Hindlimb muscle (tissue), 1 donor: ENCODE measurements at regions not wholly inside any gene's neighbourhood (a gene's known extent, or its start where the extent isn't known, plus 50 kb on each side); places are given as distances from the start of the nearest gene placed in this dataset.

Source experiments
- DNase-seq: peaks from one replicate; pipeline ENCODE4 v3.0.0-alpha.2; 2013

- DNase-seq: no peak
These were observed 341.3 kb downstream of the DRD1 start for GRCh38 chr5:175102717-175103116.

- no peak for DNase-seq
These were observed 345.7 kb downstream of the DRD1 start for GRCh38 chr5:175098301-175098700.

- DNase-seq: no peak
These were observed 347.4 kb downstream of the DRD1 start for GRCh38 chr5:175096469-175097165.

- no peak for DNase-seq
These were observed 349.5 kb downstream of the DRD1 start for GRCh38 chr5:175094461-175094860.

DNA sequence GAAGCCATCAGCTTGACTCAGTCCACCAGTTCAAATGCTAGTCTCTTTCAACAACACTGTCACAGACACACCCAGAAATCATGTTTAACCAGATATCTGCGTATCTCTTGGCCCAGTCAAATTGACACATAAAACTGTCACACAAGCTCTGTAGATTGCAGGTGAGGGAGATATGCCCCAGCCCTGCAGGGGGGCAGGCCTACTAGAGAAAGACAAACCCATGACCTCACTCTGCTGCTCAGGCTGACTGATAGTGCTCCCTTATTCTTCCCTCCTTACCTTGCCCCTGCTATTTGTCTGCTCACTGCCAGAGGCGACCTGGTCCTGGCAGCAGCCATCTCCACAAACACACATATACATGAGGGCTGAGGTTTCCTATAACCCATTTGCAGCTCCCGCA, 351.3 kb downstream of the DRD1 start:
- DNase-seq: no peak

DNA sequence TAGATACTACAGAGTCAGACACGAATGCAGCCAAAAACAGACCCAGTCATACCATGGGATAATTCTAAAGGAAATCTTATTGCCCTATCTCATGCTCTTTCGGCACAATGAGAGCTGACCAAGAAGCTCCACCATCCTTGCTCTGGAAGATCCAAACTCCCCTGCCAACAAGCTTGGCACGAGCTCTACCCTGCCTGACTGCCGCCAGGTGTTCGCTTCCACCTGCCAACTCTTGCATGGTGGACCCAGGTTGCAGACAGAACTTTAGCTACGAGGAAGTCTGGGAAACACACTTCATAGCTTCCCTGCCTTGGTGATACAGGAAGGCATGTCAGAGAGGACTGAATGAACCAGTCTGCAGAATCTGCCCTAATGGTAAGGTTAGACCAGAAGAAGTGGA, 355.0 kb downstream of the DRD1 start:
- DNase-seq: no peak

DNA sequence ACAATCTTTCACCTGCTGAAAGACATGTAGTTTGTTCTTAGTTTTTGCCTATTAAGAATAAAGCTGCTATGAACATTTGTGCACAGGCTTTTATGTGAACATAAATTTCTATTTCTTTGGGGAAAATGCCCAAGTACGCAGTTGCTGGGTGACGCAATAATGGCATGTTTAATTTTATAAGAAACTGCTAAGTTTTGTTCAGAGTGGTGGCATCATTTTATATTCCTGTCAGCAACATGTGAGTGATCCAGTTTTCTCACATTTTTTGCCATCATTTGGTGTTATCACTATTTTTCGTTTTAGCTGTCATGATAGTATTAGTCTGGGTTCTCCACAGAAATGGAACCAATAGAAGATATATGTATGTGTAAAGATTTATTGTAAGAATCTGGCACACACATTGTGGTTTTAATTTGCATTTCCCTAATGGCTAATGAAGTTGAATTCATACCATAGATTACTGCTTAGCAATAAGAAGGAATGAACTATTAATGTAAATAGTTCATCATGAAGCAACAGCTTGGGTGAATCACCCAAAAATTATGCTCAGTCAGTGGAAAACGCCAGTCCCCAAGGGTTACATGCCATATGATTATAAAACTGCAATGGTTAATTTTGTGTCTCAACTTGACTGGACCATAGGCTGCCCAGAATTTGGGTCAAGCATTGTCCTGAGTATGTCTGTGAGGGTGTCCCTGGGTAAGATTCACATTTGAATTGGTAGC, 358.6 kb downstream of the MSX2 start:
- DNase-seq: no peak

DNA sequence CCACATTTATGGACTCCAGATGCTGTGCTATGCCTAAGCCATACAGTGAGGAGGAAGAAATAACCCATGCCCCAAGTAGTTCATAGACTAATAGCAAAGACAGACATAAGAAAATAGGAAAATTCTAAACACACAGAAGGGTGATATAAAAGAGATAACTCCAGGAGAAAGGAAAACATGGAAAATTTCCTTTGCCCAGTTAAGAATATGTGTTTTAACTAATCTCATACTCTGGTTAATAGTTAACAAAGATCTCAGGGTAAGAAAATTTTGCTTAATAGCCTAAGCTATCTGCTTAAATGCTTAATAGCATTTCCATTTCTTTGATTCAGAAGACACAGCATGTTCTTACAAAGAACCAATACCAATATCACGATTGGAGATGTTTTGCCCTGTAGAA, 358.0 kb downstream of the MSX2 start:
- DNase-seq: no peak

DNA sequence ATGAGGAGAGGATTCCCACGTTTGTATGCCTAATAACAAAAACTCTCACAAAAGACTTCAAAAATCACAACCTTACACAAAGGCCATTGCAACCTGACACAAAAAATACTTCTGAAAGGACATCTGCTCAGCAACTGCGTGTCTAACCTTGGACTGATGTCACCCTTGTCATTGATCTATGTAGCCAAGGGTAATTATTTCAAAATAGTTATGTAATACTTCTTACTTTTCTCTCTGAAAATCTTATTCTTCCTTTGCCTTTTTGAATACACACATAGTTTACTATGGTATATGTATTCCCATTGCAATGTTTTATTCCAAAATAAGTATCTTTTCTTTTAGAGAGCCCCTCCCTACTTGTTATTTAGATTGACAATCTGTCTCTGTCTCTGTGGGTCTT, 355.3 kb downstream of the MSX2 start:
- no peak for DNase-seq

DNA sequence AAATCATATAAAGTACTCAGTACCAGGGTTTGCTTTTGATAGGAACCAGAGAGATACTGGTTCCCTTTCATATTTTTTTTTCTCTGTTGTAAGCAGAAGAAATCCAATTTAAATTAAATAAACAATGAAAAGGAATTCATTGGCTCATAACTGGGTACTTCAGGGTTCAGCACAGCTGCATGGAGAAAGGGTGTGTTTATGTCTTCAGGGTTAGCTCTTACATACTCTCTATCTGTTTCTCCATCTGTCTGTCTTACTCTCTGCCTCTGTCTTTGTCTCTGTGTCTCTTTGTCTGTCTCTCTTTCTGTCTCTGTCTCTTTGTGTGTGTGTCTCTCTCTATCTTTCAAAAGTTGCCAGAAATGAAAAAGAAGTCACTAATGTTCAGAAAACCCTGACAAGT, 345.9 kb downstream of the MSX2 start:
- no peak for DNase-seq

- no peak for DNase-seq
These were observed 335.9 kb downstream of the MSX2 start for GRCh38 chr5:175060257-175060656.

- DNase-seq: peak; percentile 37
These were observed 335.4 kb downstream of the MSX2 start for GRCh38 chr5:175059687-175060211.

- no peak for DNase-seq
These were observed 332.4 kb downstream of the MSX2 start for GRCh38 chr5:175056831-175057230.

DNA sequence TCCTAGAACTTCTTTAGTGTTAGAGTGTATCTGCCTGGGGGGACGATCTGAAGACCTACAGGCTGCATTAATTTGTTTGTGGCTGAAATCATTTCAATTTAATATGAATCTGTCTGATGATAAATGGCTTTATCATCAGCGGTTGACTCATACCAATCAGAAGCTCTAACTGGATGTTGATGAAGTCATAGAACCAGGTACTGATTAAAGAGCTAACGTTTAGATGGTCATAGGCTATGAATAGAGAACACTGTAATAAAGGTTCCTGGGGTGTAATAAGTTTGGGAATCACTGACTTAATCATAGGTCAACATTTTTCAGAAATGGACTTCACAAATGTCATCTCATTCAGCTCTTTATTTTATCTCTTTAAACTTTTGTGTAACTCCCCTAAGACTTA, 329.9 kb downstream of the MSX2 start:
- no peak for DNase-seq

DNA sequence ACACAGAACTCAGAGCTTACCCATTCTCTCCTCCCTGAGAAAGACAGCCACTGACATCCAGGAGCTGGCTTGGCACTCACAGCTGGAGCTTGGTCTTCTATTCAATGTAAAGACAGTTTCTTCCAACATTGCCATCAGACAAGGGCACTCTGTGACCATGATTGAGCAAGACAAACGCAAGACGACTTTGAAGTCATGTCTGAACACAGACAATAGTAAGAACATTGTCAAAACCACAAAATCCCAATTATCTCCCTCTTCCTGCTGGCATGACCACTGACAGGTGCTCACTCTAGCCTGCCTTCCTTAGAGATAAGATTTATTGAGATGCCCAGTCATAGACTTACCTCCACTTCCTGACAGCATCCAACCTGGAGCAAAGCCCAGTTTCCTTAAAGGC, 328.0 kb downstream of the MSX2 start:
- DNase-seq: no peak

DNA sequence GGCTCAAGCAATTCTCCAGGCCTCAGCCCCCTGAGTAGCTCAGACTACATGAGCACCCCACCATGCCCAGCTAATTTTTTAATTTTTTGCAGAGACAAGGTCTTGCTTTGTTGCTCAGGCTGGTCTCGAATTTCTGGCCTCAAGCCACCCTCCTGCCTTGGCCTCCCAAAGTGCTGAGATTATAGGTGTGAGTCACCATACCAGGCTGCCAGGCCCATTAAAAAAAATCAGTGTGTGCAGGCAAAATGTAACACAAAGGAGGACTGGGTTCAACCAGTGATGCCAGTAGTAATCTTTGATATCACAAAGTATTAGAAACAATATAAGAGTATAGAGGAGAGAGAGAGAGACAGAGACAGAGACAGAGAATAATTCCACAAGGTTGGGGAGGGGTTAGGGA, 322.7 kb downstream of the MSX2 start:
- no peak for DNase-seq

- DNase-seq: no peak
These were observed 321.4 kb downstream of the MSX2 start for GRCh38 chr5:175045820-175046219.

DNA sequence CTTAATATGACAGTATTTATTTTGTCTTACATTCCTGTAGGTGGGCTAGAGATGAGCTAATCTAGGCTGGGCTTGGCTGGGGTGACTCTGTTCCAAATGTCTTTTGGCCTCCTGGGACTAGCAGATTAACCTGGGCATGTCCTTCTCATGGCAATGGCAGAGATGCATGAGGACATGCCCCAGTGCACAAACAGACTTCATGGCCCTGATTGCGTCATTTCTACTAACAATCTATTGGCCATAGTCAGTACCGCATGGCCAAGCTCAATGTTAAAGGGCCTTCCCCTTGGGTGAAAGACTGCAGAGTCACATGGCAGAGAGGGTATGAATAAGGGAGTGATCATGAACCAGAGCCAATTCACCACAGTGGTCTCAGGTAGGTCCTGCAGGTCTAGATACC, 313.4 kb downstream of the MSX2 start:
- no peak for DNase-seq

- no peak for DNase-seq
These were observed 311.6 kb downstream of the MSX2 start for GRCh38 chr5:175035882-175036533.

DNA sequence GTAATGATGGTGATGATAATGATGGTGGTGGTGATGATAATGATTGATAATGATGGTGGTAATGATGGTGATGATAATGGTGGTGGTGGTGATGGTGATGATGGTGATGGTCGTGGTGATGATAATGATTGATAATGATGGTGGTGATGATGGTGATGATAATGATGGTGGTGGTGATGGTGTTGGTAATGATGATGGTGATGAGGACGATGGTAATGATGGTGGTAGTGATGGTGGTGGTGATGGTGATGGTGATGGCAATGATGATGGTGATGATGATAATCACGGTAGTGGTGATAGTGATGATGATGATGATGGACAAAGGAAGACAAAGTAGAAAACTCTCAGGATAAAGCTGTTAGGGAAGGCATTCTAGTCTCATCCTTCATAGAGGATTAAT, 310.5 kb downstream of the MSX2 start:
- DNase-seq: no peak

- DNase-seq: no peak
These were observed 308.4 kb downstream of the MSX2 start for GRCh38 chr5:175032741-175033151.

GRCh38 chr5:175032013-175032412, 307.6 kb downstream of the MSX2 start:
- no peak for DNase-seq

- DNase-seq: no peak
These were observed 303.0 kb downstream of the MSX2 start for GRCh38 chr5:175027390-175027789.

DNA sequence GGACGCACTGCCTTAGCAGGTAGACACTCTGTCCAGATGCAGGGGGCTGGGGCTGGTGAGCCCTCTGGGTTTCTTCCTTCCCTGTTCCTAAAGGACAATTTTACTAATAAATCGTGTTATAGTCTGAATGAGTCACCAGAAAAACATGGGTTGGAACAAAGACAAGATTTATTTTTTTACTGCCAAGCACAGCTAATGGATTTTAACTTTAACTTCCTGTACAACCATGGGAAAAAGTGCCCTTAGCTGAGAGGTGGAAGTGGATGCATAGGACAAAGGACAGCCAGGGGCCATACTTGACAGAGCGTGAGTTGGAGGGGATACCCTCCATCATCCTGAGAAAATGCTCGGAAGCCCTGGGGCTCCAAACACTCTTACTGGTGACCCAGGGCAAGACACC, 300.7 kb downstream of the MSX2 start:
- DNase-seq: no peak
